SK-N-SH (cell line): ENCODE measurements at regions not wholly inside any gene's neighbourhood (a gene's known extent, or its start where the extent isn't known, plus 50 kb on each side); places are given as distances from the start of the nearest gene placed in this dataset.

Source experiments
- CTCF ChIA-PET: fragments of 300-600, 350-600 bp; formaldehyde crosslinking; extraction: SDS; loops from one replicate; lab custom pipeline; 2021; lab: Yijun Ruan, JAX
- POLR2A ChIA-PET: fragments of 350-600 bp; sonication (Branson Sonifier 250); formaldehyde crosslinking; extraction: SDS; loops from one replicate; lab custom pipeline; 2020; ENCODE audit warnings: antibody characterized with exemption, inconsistent platforms; lab: Yijun Ruan, JAX
- DNase-seq: peaks from one replicate; pipeline ENCODE4 v3.0.0; 2012
- H2AFZ ChIP-seq: fragments of 200-600 bp; sonication (generic); 2 replicates; pipeline ENCODE4 v1.8.1; 2016; ENCODE audit warnings: antibody characterized with exemption, mild to moderate bottlenecking, low read depth
- H3F3A ChIP-seq: fragments of 200-600 bp; sonication (generic); replicated peaks from 2 replicates; pipeline ENCODE3; 2016; ENCODE audit warnings: antibody characterized with exemption, mild to moderate bottlenecking; ENCODE audit not compliant: insufficient read depth
- H3K27ac ChIP-seq, 2 experiments: fragments of 200-500 bp in 1 of 2; fragments of 200-600 bp in 1 of 2; sonication (Bioruptor generic) in 1 of 2; sonication (generic), shearing (Covaris generic) in 1 of 2; 2 replicates each; pipeline versions ENCODE4 v1.5.1 to v1.6.1; 2014 to 2016; ENCODE audit warnings: low read depth in 2 of 2, inconsistent platforms in 1 of 2, low read length in 1 of 2, mild to moderate bottlenecking in 1 of 2, mixed read lengths in 1 of 2
- H3K27me3 ChIP-seq: fragments of 200-600 bp; sonication (generic), shearing (Covaris generic); 2 replicates; pipeline ENCODE4 v1.6.1; 2016; ENCODE audit warnings: mixed run types; ENCODE audit not compliant: insufficient read depth
- H3K36me3 ChIP-seq, 2 experiments: fragments of 200-500 bp in 1 of 2; fragments of 200-600 bp in 1 of 2; sonication (Bioruptor generic) in 1 of 2; sonication (generic) in 1 of 2; replicated peaks in 1 of 2; 2 replicates each; pipeline versions ENCODE3 to v1.5.1; 2014 to 2016; ENCODE audit warnings: low read length in 1 of 2, mild to moderate bottlenecking in 1 of 2; ENCODE audit not compliant: insufficient read depth in 2 of 2, control insufficient read depth in 1 of 2
- H3K4me1 ChIP-seq, 2 experiments: fragments of 200-500 bp in 1 of 2; fragments of 200-600 bp in 1 of 2; sonication (Bioruptor generic) in 1 of 2; sonication (generic), shearing (Covaris generic) in 1 of 2; 2 replicates each; pipeline versions ENCODE4 v1.5.1 to v1.6.1; 2014 to 2016; ENCODE audit warnings: low read depth in 1 of 2, low read length in 1 of 2, mixed run types in 1 of 2; ENCODE audit not compliant: insufficient read depth in 2 of 2, control insufficient read depth in 1 of 2
- H3K4me2 ChIP-seq: fragments of 200-600 bp; sonication (generic), shearing (Covaris generic); 2 replicates; pipeline ENCODE4 v1.6.1; 2017; ENCODE audit warnings: mixed run types
- H3K4me3 ChIP-seq, 2 experiments: fragments of 200-500 bp in 1 of 2; fragments of 200-600 bp in 1 of 2; sonication (Bioruptor generic) in 1 of 2; sonication (generic), shearing (Covaris generic) in 1 of 2; 2 replicates each; pipeline versions ENCODE4 v1.5.1 to v1.8.1; 2014 to 2016; ENCODE audit warnings: low read depth in 2 of 2, inconsistent platforms in 1 of 2, low read length in 1 of 2, mild to moderate bottlenecking in 1 of 2, mixed read lengths in 1 of 2, moderate library complexity in 1 of 2
- H3K79me2 ChIP-seq: fragments of 200-600 bp; sonication (generic); 2 replicates; pipeline ENCODE4 v1.8.1; 2017; ENCODE audit warnings: mild to moderate bottlenecking; ENCODE audit not compliant: insufficient read depth
- H3K9ac ChIP-seq: fragments of 200-600 bp; sonication (generic); 2 replicates; pipeline ENCODE4 v1.6.1; 2017; ENCODE audit warnings: mixed run types
- H3K9me2 ChIP-seq: fragments of 200-600 bp; sonication (generic); 2 replicates; pipeline ENCODE4 v1.6.1; 2017; ENCODE audit warnings: mixed run types
- H3K9me3 ChIP-seq: fragments of 200-600 bp; sonication (generic); 2 replicates; pipeline ENCODE4 v1.6.1; 2017; ENCODE audit warnings: mixed run types, mild to moderate bottlenecking, moderate library complexity
- H4K20me1 ChIP-seq: fragments of 200-600 bp; sonication (generic); 2 replicates; pipeline ENCODE4 v1.6.1; 2017; ENCODE audit warnings: mild to moderate bottlenecking, mixed run types; ENCODE audit not compliant: insufficient read depth
- CHD2 ChIP-seq: fragments of 150-350 bp; IDR thresholded peaks from 2 replicates; pipeline ENCODE4 v1.6.1; 2018; ENCODE audit warnings: low read length; ENCODE audit not compliant: partially characterized antibody
- ELF1 ChIP-seq: IDR thresholded peaks from 2 replicates; pipeline ENCODE4 v1.4.0; 2012
- EP300 ChIP-seq, 2 experiments: IDR thresholded peaks; 2 replicates each; pipeline versions ENCODE4 v1.4.0 to v1.6.1; 2012; ENCODE audit warnings: borderline replicate concordance in 1 of 2, low read depth in 1 of 2, low read length in 1 of 2
- FOSL2 ChIP-seq: IDR thresholded peaks from 2 replicates; pipeline ENCODE4 v1.4.0; 2012; ENCODE audit warnings: low read depth, mild to moderate bottlenecking, moderate library complexity, borderline replicate concordance
- FOXJ3 ChIP-seq: sonication (generic); formaldehyde crosslinking; IDR thresholded peaks from 2 replicates; pipeline ENCODE4 v1.5.1; 2020; ENCODE audit warnings: mild to moderate bottlenecking, missing genetic modification reagents
- FOXM1 ChIP-seq: IDR thresholded peaks from 2 replicates; pipeline ENCODE4 v1.4.0; 2012; ENCODE audit warnings: low read depth, mild to moderate bottlenecking
- JUND ChIP-seq: IDR thresholded peaks from 2 replicates; pipeline ENCODE4 v1.4.0; 2012
- MAX ChIP-seq: IDR thresholded peaks from 2 replicates; pipeline ENCODE4 v1.4.0; 2012; ENCODE audit warnings: low read depth
- MEF2A ChIP-seq: IDR thresholded peaks from 2 replicates; pipeline ENCODE4 v1.4.0; 2012; ENCODE audit warnings: low read depth, borderline replicate concordance
- MXI1 ChIP-seq: IDR thresholded peaks from 2 replicates; pipeline ENCODE4 v1.6.1; 2012; ENCODE audit warnings: mild to moderate bottlenecking, low read depth, low read length, improper control_type of control experiment
- NFIC ChIP-seq: IDR thresholded peaks from 2 replicates; pipeline ENCODE4 v1.4.0; 2012; ENCODE audit warnings: borderline replicate concordance
- NRF1 ChIP-seq: IDR thresholded peaks from 2 replicates; pipeline ENCODE4 v1.6.1; 2012; ENCODE audit warnings: low read depth, mild to moderate bottlenecking, low read length
- POLR2AphosphoS5 ChIP-seq: IDR thresholded peaks from 2 replicates; pipeline ENCODE4 v1.6.1; 2012; ENCODE audit warnings: low read depth, low read length
- RAD21 ChIP-seq: IDR thresholded peaks from 2 replicates; pipeline ENCODE4 v1.6.1; 2012; ENCODE audit warnings: mild to moderate bottlenecking, low read length
- RCOR1 ChIP-seq: fragments of 150-350 bp; IDR thresholded peaks from 2 replicates; pipeline ENCODE4 v1.6.1; 2017; ENCODE audit warnings: antibody characterized with exemption, low read length
- RXRA ChIP-seq: IDR thresholded peaks from 2 replicates; pipeline ENCODE4 v1.4.0; 2012; ENCODE audit warnings: low read depth, mild to moderate bottlenecking, borderline replicate concordance
- SIN3A ChIP-seq: IDR thresholded peaks from 2 replicates; pipeline ENCODE4 v1.6.1; 2012; ENCODE audit warnings: low read depth, mild to moderate bottlenecking, low read length, moderate library complexity, borderline replicate concordance
- SMC3 ChIP-seq: IDR thresholded peaks from 2 replicates; pipeline ENCODE4 v1.6.1; 2012; ENCODE audit warnings: low read depth, low read length, improper control_type of control experiment
- TEAD4 ChIP-seq: IDR thresholded peaks from 2 replicates; pipeline ENCODE4 v1.4.0; 2012; ENCODE audit warnings: mild to moderate bottlenecking, borderline replicate concordance; ENCODE audit not compliant: insufficient read depth
- YY1 ChIP-seq: IDR thresholded peaks from 2 replicates; pipeline ENCODE4 v1.4.0; 2012; ENCODE audit warnings: low read depth, mild to moderate bottlenecking
- WGBS: methylation state at CpG from one replicate; pipeline ENCODE4 v1.1.6; 2017; ENCODE audit warnings: low lambda C conversion rate; 5-methylcytosine and 5-hydroxymethylcytosine counted together

- WGBS, result 46% methylated on average over 3 of the region's 3 CpGs
- Histone ChIP-seq H3K9ac (no peak overlapping the region), H2AFZ (no peak overlapping the region), H3K4me1 (peaks cover 0 to 14% of the 10 kb centered on the region in 2 experiments; a peak in 2 of 4 replicates), H3K27ac (no peak overlapping the region), H3K27me3 (no peaks in the 10 kb centered on the region), H3K79me2 (no peaks in the 10 kb centered on the region)
- POLR2A ChIA-PET, result no interaction called here
- DNase-seq, result no peak
- TF ChIP-seq FOSL2 (no peak), SIN3A (no peak), MAX (no peak), YY1 (no peak), EP300 (IDR thresholded peaks at IDR 0.05; ENCODE audit: borderline replicate concordance in 1 of 2, low read depth in 1 of 2, low read length in 1 of 2) (no peak), SMC3 (no peak)
- TF ChIP-seq, all 33 proteins: peak for 0
- Histone ChIP-seq H3K9me2 (no peaks in the 10 kb centered on the region), H3K4me3 (no peak overlapping the region), H3K36me3 (no peaks in the 10 kb centered on the region), H4K20me1 (no peaks in the 10 kb centered on the region), H3K4me2 (no peak overlapping the region), H3K9me3 (no peaks in the 10 kb centered on the region), H3F3A (no peaks in the 10 kb centered on the region)
- CTCF ChIA-PET, result interaction anchor here (1.0 kb wide), 1 partner anchor 175 kb away, joined by 3 read pairs; no protein-coding TSS in a partner anchor
These were observed 896.6 kb downstream of the TLE1 start for GRCh38 chr9:80792726-80793125.

- Histone ChIP-seq H2AFZ (no peak overlapping the region), H3K4me1 (peaks cover 0 to 5% of the 10 kb centered on the region in 2 experiments; a peak in 2 of 4 replicates), H3K9me3 (no peaks in the 10 kb centered on the region), H3K79me2 (no peaks in the 10 kb centered on the region), H3K4me2 (no peak overlapping the region), H3K9ac (no peak overlapping the region), H3K27me3 (no peaks in the 10 kb centered on the region), H3F3A (no peaks in the 10 kb centered on the region), H4K20me1 (no peaks in the 10 kb centered on the region), H3K27ac (no peak overlapping the region), H3K4me3 (no peak overlapping the region), H3K36me3 (no peaks in the 10 kb centered on the region), H3K9me2 (no peaks in the 10 kb centered on the region)
- DNase-seq, result no peak
- ChIA-PET POLR2A (no interaction called here), CTCF (interaction anchor here (1.0 kb wide), 1 partner anchor 294 kb away, joined by 3 read pairs; no protein-coding TSS in a partner anchor)
- TF ChIP-seq EP300 (IDR thresholded peaks at IDR 0.05; ENCODE audit: borderline replicate concordance in 1 of 2, low read depth in 1 of 2, low read length in 1 of 2) (no peak), FOXJ3 (CRISPR knock-in tag) (no peak), RXRA (no peak), CHD2 (no peak), JUND (no peak), TEAD4 (no peak), MXI1 (no peak), MEF2A (no peak), RCOR1 (no peak), NRF1 (no peak), FOSL2 (no peak), ELF1 (no peak), NFIC (no peak), POLR2AphosphoS5 (no peak), FOXM1 (no peak), RAD21 (no peak)
- 18% methylated on average over 2 of the region's 2 CpGs for WGBS
These were observed 897.5 kb downstream of the TLE1 start for GRCh38 chr9:80791836-80792235.
